22Rv1 (cell line): ENCODE measurements at regions not wholly inside any gene's neighbourhood (a gene's known extent, or its start where the extent isn't known, plus 50 kb on each side); places are given as distances from the start of the nearest gene placed in this dataset.
A peak's percentile ranks its signal among the peaks of the same experiment; 100 is the strongest.

Experiments used
- H3K27ac ChIP-seq: fragments of 450-650 bp; 2 replicates; pipeline ENCODE4 v1.5.1; 2017
- CTCF ChIP-seq: fragments of 450-650 bp; IDR thresholded peaks from 2 replicates; pipeline ENCODE4 v1.5.1; 2017; ENCODE audit warnings: mild to moderate bottlenecking
- ZFX ChIP-seq: fragments of 450-650 bp; IDR thresholded peaks from 2 replicates; pipeline ENCODE4 v1.6.1; 2017; ENCODE audit warnings: antibody characterized with exemption, borderline replicate concordance

- no peak overlapping the region for H3K27ac ChIP-seq
- TF ChIP-seq CTCF (no peak), ZFX (no peak)
Measured at GRCh38 chr19:29086646-29087045, 126.3 kb downstream of the UQCRFS1 start.

GRCh38 chr19:29086182-29086581 lies 126.8 kb downstream of the UQCRFS1 start:
- no peak overlapping the region for H3K27ac ChIP-seq
- TF ChIP-seq CTCF, result no peak
- no peak for TF ChIP-seq ZFX

- TF ChIP-seq ZFX (no peak), CTCF (no peak)
- H3K27ac ChIP-seq, result no peak overlapping the region
Measured at GRCh38 chr19:29085630-29086029, 127.3 kb downstream of the UQCRFS1 start.

- TF ChIP-seq CTCF, result no peak
- no peak for TF ChIP-seq ZFX
- no peak overlapping the region for H3K27ac ChIP-seq
Measured at GRCh38 chr19:29085206-29085605, 127.7 kb downstream of the UQCRFS1 start.

- H3K27ac ChIP-seq, result no peak overlapping the region
- TF ChIP-seq CTCF, result peak; percentile 45
- TF ChIP-seq ZFX, result no peak
Measured at GRCh38 chr19:29084266-29084665, 128.7 kb downstream of the UQCRFS1 start.

- H3K27ac ChIP-seq, result no peak overlapping the region
- TF ChIP-seq CTCF (no peak), ZFX (no peak)
Measured at GRCh38 chr19:29083863-29084262, 129.1 kb downstream of the UQCRFS1 start.

GRCh38 chr19:29079356-29080032 lies 133.5 kb downstream of the UQCRFS1 start:
- H3K27ac ChIP-seq, result no peak overlapping the region
- TF ChIP-seq CTCF (no peak), ZFX (no peak)
